ENCODE measurements at regions not wholly inside any gene's neighbourhood (a gene's known extent, or its start where the extent isn't known, plus 50 kb on each side); places are given as distances from the start of the nearest gene placed in this dataset.

- Histone ChIP-seq H3K9ac (replicated peaks in 1 of 4; ENCODE audit: extremely low read depth in 1 of 4, low read depth in 3 of 4, low read length in 3 of 4) (no peak overlapping the region), H2AFZ (ENCODE audit: low read length) (no peak overlapping the region), H4K5ac (ENCODE audit: insufficient read length, low read depth, low read length) (no peak overlapping the region), H4K8ac (ENCODE audit: extremely low read depth, insufficient read depth, low read length) (no peak overlapping the region), H3K9me3 (ENCODE audit: insufficient read depth in 2 of 2, low read depth in 1 of 2, low read length in 1 of 2) (peaks cover 0 to 6% of the 10 kb centered on the region in 2 experiments; a peak in 1 of 4 replicates), H3K4me3 (ENCODE audit: extremely low read depth in 1 of 4, insufficient read depth in 2 of 4, low read depth in 3 of 4, low read length in 4 of 4) (no peak overlapping the region), H2AK5ac (ENCODE audit: low read depth, low read length) (no peak overlapping the region), H2BK15ac (ENCODE audit: low read length) (no peak overlapping the region), H3K79me1 (ENCODE audit: low read depth, low read length) (no peaks in the 10 kb centered on the region), H2BK20ac (ENCODE audit: low read length) (no peak overlapping the region), H4K20me1 (replicated peaks in 1 of 2; ENCODE audit: control insufficient read depth in 1 of 2, insufficient read depth in 2 of 2, low read length in 2 of 2) (no peaks in the 10 kb centered on the region), H3K23ac (ENCODE audit: insufficient read length) (no peak overlapping the region), H3K56ac (replicated peaks; ENCODE audit: insufficient read length, low read depth, low read length) (no peak overlapping the region), H2BK12ac (ENCODE audit: low read depth, low read length) (no peak overlapping the region), H3K79me2 (ENCODE audit: control insufficient read depth in 1 of 2, insufficient read depth in 2 of 2, low read length in 2 of 2) (no peaks in the 10 kb centered on the region), H3K4me2 (ENCODE audit: insufficient read depth in 1 of 2, low read depth in 2 of 2, low read length in 2 of 2) (no peak overlapping the region), H2BK5ac (ENCODE audit: low read depth, low read length) (no peak overlapping the region), H2BK120ac (replicated peaks; ENCODE audit: low read depth, low read length) (no peak overlapping the region), H3K4ac (replicated peaks; ENCODE audit: insufficient read length, low read depth, low read length) (no peak overlapping the region), H3K23me2 (ENCODE audit: low read depth, low read length) (no peaks in the 10 kb centered on the region), H3K4me1 (replicated peaks in 1 of 4; ENCODE audit: control insufficient read depth in 3 of 4, insufficient read depth in 4 of 4, low read length in 3 of 4) (no peaks in the 10 kb centered on the region), H3K18ac (ENCODE audit: extremely low read depth, low read length) (no peak overlapping the region), H3K36me3 (ENCODE audit: control insufficient read depth in 2 of 4, insufficient read depth in 4 of 4, low read length in 3 of 4) (no peaks in the 10 kb centered on the region), H3K14ac (ENCODE audit: insufficient read length) (no peak overlapping the region), H3K27me3 (replicated peaks in 1 of 4; ENCODE audit: control insufficient read depth in 3 of 4, extremely low read depth in 1 of 4, insufficient read depth in 3 of 4, low read length in 3 of 4) (no peaks in the 10 kb centered on the region), H4K91ac (replicated peaks; ENCODE audit: insufficient read length, low read length) (no peak overlapping the region), H3K27ac (ENCODE audit: low read depth, low read length) (no peak overlapping the region)
- TF ChIP-seq TAF1 (IDR thresholded peaks at IDR 0.05; ENCODE audit: low read depth, low read length) (no peak), FOSL1 (IDR thresholded peaks at IDR 0.05; ENCODE audit: insufficient read depth, low read depth, low read length) (no peak), ZNF274 (IDR thresholded peaks at IDR 0.05; ENCODE audit: borderline replicate concordance, extremely low read depth, low read length) (no peak), GABPA (IDR thresholded peaks at IDR 0.05; ENCODE audit: borderline replicate concordance, insufficient read depth, low read length) (no peak), TEAD4 (IDR thresholded peaks at IDR 0.05; ENCODE audit: low read depth, low read length) (no peak), JUND (IDR thresholded peaks at IDR 0.05; ENCODE audit: low read length) (no peak), HDAC2 (IDR thresholded peaks at IDR 0.05; ENCODE audit: borderline replicate concordance in 1 of 2, low read depth in 2 of 2, low read length in 2 of 2) (no peak), POU5F1 (IDR thresholded peaks at IDR 0.05; ENCODE audit: low read depth, low read length) (no peak), BCL11A (IDR thresholded peaks at IDR 0.05; ENCODE audit: low read depth in 2 of 2, low read length in 2 of 2) (no peak), SP4 (IDR thresholded peaks at IDR 0.05; ENCODE audit: low read length) (no peak), USF2 (IDR thresholded peaks at IDR 0.05; ENCODE audit: low read length) (no peak)
- no peak for FAIRE-seq
- POLR2A ChIA-PET (ENCODE audit: partially characterized antibody) = no interaction called here
- CTCF ChIA-PET (ENCODE audit: partially characterized antibody) = no interaction called here
- WGBS, 2 experiments (ENCODE audit: extremely low coverage in 1 of 2, insufficient coverage in 1 of 2, insufficient read length in 1 of 2, insufficient replicate concordance in 2 of 2, low coverage in 1 of 2, low lambda C conversion rate in 2 of 2, missing lambda C conversion rate in 1 of 2) = 79% methylated on average over 1 of the region's 1 CpG; no CpG with 5 or more reads in 1 of the 2 experiments
- DNase-seq (ENCODE audit: low read depth in 1 of 2, low spot score in 2 of 2) = no peak
Measured at GRCh38 chr21:24856326-24856725, 751.0 kb downstream of the MRPL39 start.
